HG03175 (cell line): ENCODE measurements at regions not wholly inside any gene's neighbourhood (a gene's known extent, or its start where the extent isn't known, plus 50 kb on each side); places are given as distances from the start of the nearest gene placed in this dataset.
"Not testable (repeated sequence)": the region's sequence is repeated elsewhere in the genome, so short reads cannot be mapped to it uniquely, and the experiment has no call there.

ENCODE experiments used
- ATAC-seq: cut with Tn5 transposase; IDR thresholded peaks from one replicate; pipeline ENCODE4 v1.9.1; 2021; ENCODE audit warnings: mild to moderate bottlenecking, moderate library complexity; ENCODE audit not compliant: unreplicated experiment

DNA sequence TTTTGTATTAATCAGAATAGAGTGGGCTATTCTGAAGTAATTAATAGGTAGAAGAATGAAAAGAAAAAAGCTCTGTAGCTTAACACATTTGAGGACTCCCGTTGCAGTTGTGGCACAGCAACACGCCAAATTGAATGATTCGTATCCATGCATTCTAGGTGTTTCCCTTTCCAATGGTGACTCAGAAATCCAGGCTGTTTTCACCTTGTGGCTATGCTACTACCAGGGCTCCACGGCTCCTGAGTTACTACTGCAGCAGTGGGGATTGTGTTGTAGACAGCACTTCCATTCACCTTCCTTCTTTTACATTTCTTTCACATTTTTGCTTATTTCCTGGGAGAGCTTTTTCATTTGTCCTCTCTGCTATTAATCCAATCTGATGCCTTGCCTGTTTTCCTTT is 1616.4 kb downstream of the CDH8 start:
- ATAC-seq, result no peak

DNA sequence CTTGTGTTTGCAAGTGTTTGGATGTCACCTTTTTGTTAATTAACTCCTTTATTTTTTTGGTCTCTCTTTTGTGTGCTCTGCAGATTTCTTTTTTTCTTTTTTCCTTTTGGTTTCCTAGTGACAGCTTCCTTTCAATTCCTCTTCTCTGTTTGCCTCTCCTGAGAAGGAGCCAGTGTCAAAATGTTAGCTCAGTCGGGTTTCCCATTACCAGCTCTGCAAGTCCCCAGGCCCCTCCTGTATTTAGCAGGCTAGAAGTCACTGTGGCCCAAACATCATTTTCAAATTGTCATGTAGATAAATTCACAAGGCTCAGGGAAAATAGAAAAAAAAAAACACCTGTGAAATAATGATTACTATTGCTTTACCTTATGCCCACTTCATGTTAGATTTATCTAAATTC is 1621.6 kb downstream of the CDH8 start:
- ATAC-seq, result no peak

GRCh38 chr16:60413969-60414368 is 1622.3 kb downstream of the CDH8 start:
- no peak for ATAC-seq

GRCh38 chr16:60407606-60408005 is 1628.6 kb downstream of the CDH8 start:
- ATAC-seq, result no peak

GRCh38 chr16:60407034-60407433 is 1629.2 kb downstream of the CDH8 start:
- ATAC-seq, result no peak

GRCh38 chr16:60405286-60405685 is 1631.0 kb downstream of the CDH8 start:
- no peak for ATAC-seq

DNA sequence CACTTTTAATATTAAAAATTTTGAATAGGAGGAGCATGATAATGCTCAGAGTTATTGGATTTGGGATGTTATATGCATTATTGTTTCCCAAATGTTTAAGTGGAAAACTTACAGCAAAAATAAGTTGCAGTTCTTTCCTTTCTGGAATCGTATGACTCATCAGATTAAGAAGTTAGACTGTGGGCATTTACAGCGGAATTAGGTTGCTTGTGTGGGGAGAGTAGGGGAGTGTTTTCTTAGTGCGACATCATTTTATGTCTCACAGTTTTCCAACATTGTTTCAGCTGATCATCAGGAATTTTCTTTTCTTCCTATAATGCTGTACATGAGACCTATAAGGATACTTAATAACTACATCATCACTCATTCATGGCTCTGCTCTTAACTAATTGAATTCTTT is 1631.8 kb downstream of the CDH8 start:
- no peak for ATAC-seq

- not testable (repeated sequence) for ATAC-seq
Observed at GRCh38 chr16:60402941-60403340, 1633.3 kb downstream of the CDH8 start.

GRCh38 chr16:60392380-60392779 is 1643.9 kb downstream of the CDH8 start:
- no peak for ATAC-seq

GRCh38 chr16:60371591-60371990 is 1637.5 kb upstream of the GOT2 start:
- no peak for ATAC-seq

DNA sequence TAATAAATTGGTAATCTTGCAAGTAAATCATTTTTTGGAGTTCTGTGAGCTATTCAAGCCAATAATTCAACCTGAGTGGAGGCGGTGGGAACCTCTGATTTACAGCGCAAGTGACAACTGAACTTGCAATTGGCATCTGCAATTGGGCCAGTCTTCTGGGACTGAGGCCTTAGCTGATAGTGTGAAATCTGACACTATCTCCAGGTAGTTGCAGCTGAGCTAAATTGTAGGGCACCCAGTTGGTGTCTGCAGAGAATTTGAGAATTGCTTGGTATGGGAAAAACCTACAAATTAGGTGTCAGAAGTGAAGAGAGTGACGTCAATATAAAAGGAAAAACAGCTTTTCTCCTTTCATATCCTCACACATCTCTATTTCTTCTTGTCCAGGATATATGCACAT is 1633.6 kb upstream of the GOT2 start:
- ATAC-seq, result no peak

DNA sequence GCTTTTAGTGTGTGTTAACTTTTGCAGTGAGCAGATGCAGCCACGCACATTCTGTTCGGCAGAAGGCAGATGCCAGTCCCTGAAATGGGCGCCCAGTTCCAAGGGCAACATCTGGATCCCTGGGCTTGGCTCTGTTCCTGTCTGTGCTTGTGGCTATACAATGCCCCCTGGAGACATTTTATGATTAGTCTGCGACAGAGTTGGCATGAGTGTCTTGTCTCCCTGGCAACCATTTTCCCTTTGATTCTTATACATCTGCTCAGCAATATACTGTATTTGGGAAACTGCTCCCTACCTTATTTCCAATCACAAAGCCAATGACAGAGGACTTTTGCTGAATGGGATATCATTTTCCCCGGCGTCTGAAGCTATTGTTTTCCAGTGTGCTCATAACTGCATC is 1629.5 kb upstream of the GOT2 start:
- no peak for ATAC-seq

DNA sequence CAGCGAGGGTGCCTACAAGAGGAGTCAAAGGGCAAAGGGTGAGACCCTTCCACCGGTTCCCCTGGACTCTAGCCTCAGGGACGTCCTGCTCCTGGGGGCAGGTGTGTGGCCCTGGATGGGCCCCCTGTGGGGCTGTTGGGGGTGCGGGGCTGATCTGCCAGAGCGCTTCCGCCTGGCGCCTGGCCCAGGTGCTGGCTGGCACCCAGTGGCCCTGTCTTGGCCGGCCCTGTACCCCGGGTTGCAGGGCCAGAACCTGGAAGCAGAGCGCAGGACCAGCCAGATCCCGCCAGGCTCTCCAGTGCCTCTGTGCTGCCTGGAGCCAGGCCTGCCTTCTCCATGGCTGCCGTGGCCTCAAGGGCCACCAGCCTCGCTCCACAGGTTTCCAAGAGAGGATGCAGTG is 1625.8 kb upstream of the GOT2 start:
- not testable (repeated sequence) for ATAC-seq

GRCh38 chr16:60359412-60359811 is 1625.3 kb upstream of the GOT2 start:
- ATAC-seq, result not testable (repeated sequence)

GRCh38 chr16:60357876-60358522 is 1623.9 kb upstream of the GOT2 start:
- not testable (repeated sequence) for ATAC-seq

GRCh38 chr16:60346256-60346655 is 1612.1 kb upstream of the GOT2 start:
- ATAC-seq, result no peak

DNA sequence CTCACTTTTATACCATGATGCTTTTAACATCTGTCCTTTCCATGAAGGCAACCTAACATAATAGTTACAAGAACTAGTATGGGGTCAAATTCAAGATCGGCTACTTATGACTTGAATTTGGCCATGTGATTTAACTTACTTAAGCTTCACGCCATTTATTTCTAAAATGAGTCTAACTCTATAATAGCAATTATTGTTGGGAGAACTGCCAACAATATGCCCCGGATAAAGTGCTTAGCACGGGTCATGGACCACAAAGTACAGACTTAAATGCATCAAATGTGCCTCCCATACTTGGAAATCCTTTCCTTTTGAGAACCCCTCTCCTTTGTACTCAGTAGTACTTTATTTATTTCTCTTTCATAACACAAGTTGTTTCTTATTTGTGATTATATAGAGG is 1603.6 kb upstream of the GOT2 start:
- no peak for ATAC-seq

GRCh38 chr16:60331168-60331567 is 1597.1 kb upstream of the GOT2 start:
- no peak for ATAC-seq

- no peak for ATAC-seq
Observed at GRCh38 chr16:60329108-60329507, 1595.0 kb upstream of the GOT2 start.

GRCh38 chr16:60328152-60328551 is 1594.0 kb upstream of the GOT2 start:
- no peak for ATAC-seq

DNA sequence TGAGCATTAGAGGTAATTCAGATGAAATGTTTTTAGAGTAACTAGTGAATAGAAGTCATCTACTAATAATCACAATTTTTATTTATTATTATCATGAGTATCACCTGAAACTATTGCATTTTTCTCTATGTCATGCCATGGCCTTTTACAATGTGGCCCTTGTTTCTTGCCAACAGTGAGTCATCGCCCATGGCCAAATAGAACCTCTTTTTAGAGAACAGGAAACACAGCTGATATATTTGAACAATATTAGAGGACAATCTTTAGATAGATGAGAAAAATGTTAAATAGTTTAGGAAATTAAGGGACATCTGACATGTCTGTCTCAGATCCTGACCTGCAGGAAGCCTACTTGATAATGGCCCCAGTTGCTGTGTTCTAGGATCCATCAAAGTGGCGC is 1584.4 kb upstream of the GOT2 start:
- ATAC-seq, result no peak

DNA sequence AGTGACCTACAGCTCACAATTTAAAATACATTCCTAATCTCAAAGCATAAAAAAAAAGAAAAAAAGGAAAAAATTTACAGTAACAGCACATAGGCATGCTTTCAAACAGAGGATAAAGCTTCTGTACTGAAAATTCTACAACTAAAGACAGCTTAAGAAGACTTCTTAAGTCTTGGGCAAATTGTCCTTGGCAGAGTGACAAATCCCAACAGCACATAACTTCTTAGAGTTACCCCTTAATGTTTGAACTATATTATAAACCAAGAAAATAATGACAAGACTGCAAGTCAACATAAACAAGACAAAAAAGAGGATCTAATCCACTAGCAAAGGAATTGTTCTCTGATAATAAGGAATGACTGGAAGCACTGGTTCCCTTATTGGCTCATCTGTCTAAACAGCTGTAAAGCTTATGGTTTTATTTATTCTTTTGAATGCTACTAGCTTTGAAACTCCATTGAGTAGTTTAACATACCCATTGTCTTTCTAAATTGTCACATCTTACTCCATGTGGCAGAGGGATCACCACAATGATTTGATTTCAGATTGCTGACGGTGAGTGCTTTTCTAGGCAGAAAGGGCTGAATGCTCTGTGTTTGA is 1576.8 kb upstream of the GOT2 start:
- no peak for ATAC-seq

DNA sequence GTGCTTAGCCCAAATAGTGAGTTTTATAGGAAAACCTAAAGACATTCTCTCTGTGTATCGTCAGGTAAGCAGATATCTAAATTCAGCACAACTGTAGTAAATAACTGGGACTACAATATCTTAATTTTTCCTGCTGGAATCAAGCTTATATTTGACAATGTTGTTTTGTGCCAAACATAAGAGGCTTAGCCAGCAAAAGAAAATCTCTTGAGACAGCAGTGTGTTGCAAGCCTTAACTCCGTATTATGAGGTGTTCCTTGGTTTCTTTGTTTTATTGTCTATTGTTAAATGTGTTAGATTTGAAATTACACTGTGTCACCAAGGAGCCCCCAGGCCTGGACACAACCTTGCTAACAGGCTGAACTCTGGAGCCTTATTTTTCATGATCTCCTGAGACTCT is 1570.6 kb upstream of the GOT2 start:
- no peak for ATAC-seq
